Activated CD8-positive, alpha-beta T cell treated with anti-CD3 and anti-CD28 coated beads, Interleukin-2, amount 10 ng/mL, durations not matched to agents 7 days and 5 days (primary cell): ENCODE measurements at regions not wholly inside any gene's neighbourhood (a gene's known extent, or its start where the extent isn't known, plus 50 kb on each side); places are given as distances from the start of the nearest gene placed in this dataset.

ENCODE experiments used
- ATAC-seq: fragments of 150-1000 bp; cut with Tn5 transposase; one replicate; pipeline ENCODE4 v1.10.0; 2021; ENCODE audit warnings: moderate library complexity
- CTCF ChIA-PET: fragments of 350-600 bp; sonication (Branson Sonifier 250); formaldehyde crosslinking; loops from one replicate; lab custom pipeline; 2021; ENCODE audit warnings: antibody characterized with exemption; lab: Charles Lee
- POLR2A ChIA-PET: fragments of 350-600 bp; sonication (Branson Sonifier 250); formaldehyde crosslinking; loops from one replicate; lab custom pipeline; 2021; ENCODE audit warnings: antibody characterized with exemption; lab: Charles Lee
- DNase-seq: peaks from one replicate; pipeline ENCODE4 v3.0.0-alpha.2; 2020
- H3K27ac Mint-ChIP-seq: one replicate; pipeline ENCODE4 v1.8.0; 2021; ENCODE audit warnings: mild to moderate bottlenecking, mixed read lengths
- H3K27me3 Mint-ChIP-seq: one replicate; pipeline ENCODE4 v1.8.0; 2021; ENCODE audit warnings: low read depth, mixed read lengths
- H3K36me3 Mint-ChIP-seq: one replicate; pipeline ENCODE4 v1.8.0; 2021; ENCODE audit warnings: low read depth, mixed read lengths
- H3K4me1 Mint-ChIP-seq: one replicate; pipeline ENCODE4 v1.8.0; 2021; ENCODE audit warnings: low read depth, mixed read lengths
- H3K4me3 Mint-ChIP-seq: one replicate; pipeline ENCODE4 v1.8.0; 2021; ENCODE audit warnings: mild to moderate bottlenecking, mixed read lengths
- H3K9me3 Mint-ChIP-seq: one replicate; pipeline ENCODE4 v1.8.0; 2022; ENCODE audit warnings: mixed read lengths; ENCODE audit not compliant: insufficient read depth

GRCh38 chr4:83870328-83870950 lies 334.5 kb downstream of the GPAT3 start:
- Mint-ChIP-seq H3K36me3 (no peaks in the 10 kb centered on the region), H3K4me1 (no peaks in the 10 kb centered on the region), H3K27me3 (no peaks in the 10 kb centered on the region), H3K27ac (no peak overlapping the region), H3K9me3 (no peaks in the 10 kb centered on the region), H3K4me3 (no peak overlapping the region)
- CTCF ChIA-PET: no interaction called here
- POLR2A ChIA-PET: no interaction called here
- DNase-seq: no peak
- no peak for ATAC-seq

- DNase-seq (no peak), ATAC-seq (no peak)
- ChIA-PET CTCF (no interaction called here), POLR2A (no interaction called here)
- Mint-ChIP-seq H3K27ac (no peak overlapping the region), H3K4me3 (no peak overlapping the region), H3K4me1 (no peaks in the 10 kb centered on the region), H3K36me3 (no peaks in the 10 kb centered on the region), H3K9me3 (no peaks in the 10 kb centered on the region), H3K27me3 (no peaks in the 10 kb centered on the region)
These were observed 331.1 kb downstream of the GPAT3 start for GRCh38 chr4:83866834-83867621.

GRCh38 chr4:83865417-83866150 lies 329.7 kb downstream of the GPAT3 start:
- CTCF ChIA-PET: no interaction called here
- H3K9me3 Mint-ChIP-seq: no peaks in the 10 kb centered on the region
- no peak overlapping the region for H3K27ac Mint-ChIP-seq
- POLR2A ChIA-PET: no interaction called here
- no peaks in the 10 kb centered on the region for H3K36me3 Mint-ChIP-seq
- H3K4me1 Mint-ChIP-seq: no peaks in the 10 kb centered on the region
- DNase-seq: no peak
- H3K4me3 Mint-ChIP-seq: no peak overlapping the region
- H3K27me3 Mint-ChIP-seq: no peaks in the 10 kb centered on the region
- no peak for ATAC-seq

GRCh38 chr4:83864097-83864817 lies 328.3 kb downstream of the GPAT3 start:
- Mint-ChIP-seq H3K4me3 (no peak overlapping the region), H3K27me3 (no peaks in the 10 kb centered on the region), H3K27ac (no peak overlapping the region), H3K9me3 (no peaks in the 10 kb centered on the region), H3K4me1 (no peaks in the 10 kb centered on the region), H3K36me3 (no peaks in the 10 kb centered on the region)
- ATAC-seq (no peak), DNase-seq (no peak)
- POLR2A ChIA-PET: no interaction called here
- CTCF ChIA-PET: no interaction called here

- Mint-ChIP-seq H3K9me3 (no peaks in the 10 kb centered on the region), H3K27ac (no peak overlapping the region), H3K4me1 (no peaks in the 10 kb centered on the region), H3K27me3 (no peaks in the 10 kb centered on the region), H3K36me3 (no peaks in the 10 kb centered on the region), H3K4me3 (no peak overlapping the region)
- ChIA-PET POLR2A (no interaction called here), CTCF (no interaction called here)
- DNase-seq (no peak), ATAC-seq (no peak)
These were observed 326.6 kb downstream of the GPAT3 start for GRCh38 chr4:83862471-83862870.

GRCh38 chr4:83860200-83860599 lies 324.3 kb downstream of the GPAT3 start:
- Mint-ChIP-seq H3K27ac (no peak overlapping the region), H3K9me3 (no peaks in the 10 kb centered on the region), H3K4me1 (no peaks in the 10 kb centered on the region), H3K36me3 (no peaks in the 10 kb centered on the region), H3K4me3 (no peak overlapping the region), H3K27me3 (no peaks in the 10 kb centered on the region)
- ChIA-PET POLR2A (no interaction called here), CTCF (no interaction called here)
- DNase-seq (no peak), ATAC-seq (no peak)

- ATAC-seq (no peak), DNase-seq (no peak)
- Mint-ChIP-seq H3K4me3 (no peak overlapping the region), H3K9me3 (no peaks in the 10 kb centered on the region), H3K27me3 (no peaks in the 10 kb centered on the region), H3K4me1 (no peaks in the 10 kb centered on the region), H3K27ac (no peak overlapping the region), H3K36me3 (no peaks in the 10 kb centered on the region)
- ChIA-PET POLR2A (no interaction called here), CTCF (no interaction called here)
These were observed 322.2 kb downstream of the GPAT3 start for GRCh38 chr4:83858131-83858530.

- CTCF ChIA-PET: no interaction called here
- ATAC-seq (no peak), DNase-seq (no peak)
- H3K36me3 Mint-ChIP-seq: no peaks in the 10 kb centered on the region
- no peak overlapping the region for H3K27ac Mint-ChIP-seq
- H3K9me3 Mint-ChIP-seq: no peaks in the 10 kb centered on the region
- no peak overlapping the region for H3K4me3 Mint-ChIP-seq
- H3K27me3 Mint-ChIP-seq: no peaks in the 10 kb centered on the region
- H3K4me1 Mint-ChIP-seq: no peaks in the 10 kb centered on the region
- POLR2A ChIA-PET: no interaction called here
These were observed 319.1 kb downstream of the GPAT3 start for GRCh38 chr4:83855044-83855443.

GRCh38 chr4:83852085-83852451 lies 316.2 kb downstream of the GPAT3 start:
- ChIA-PET CTCF (no interaction called here), POLR2A (no interaction called here)
- Mint-ChIP-seq H3K4me3 (no peak overlapping the region), H3K27me3 (no peaks in the 10 kb centered on the region), H3K4me1 (no peaks in the 10 kb centered on the region), H3K27ac (no peak overlapping the region), H3K9me3 (no peaks in the 10 kb centered on the region), H3K36me3 (no peaks in the 10 kb centered on the region)
- no peak for DNase-seq
- no peak for ATAC-seq

GRCh38 chr4:83851261-83852084 lies 315.6 kb downstream of the GPAT3 start:
- H3K36me3 Mint-ChIP-seq: no peaks in the 10 kb centered on the region
- DNase-seq: no peak
- no peaks in the 10 kb centered on the region for H3K27me3 Mint-ChIP-seq
- ChIA-PET CTCF (no interaction called here), POLR2A (no interaction called here)
- H3K4me1 Mint-ChIP-seq: no peaks in the 10 kb centered on the region
- ATAC-seq: no peak
- no peak overlapping the region for H3K4me3 Mint-ChIP-seq
- H3K27ac Mint-ChIP-seq: no peak overlapping the region
- H3K9me3 Mint-ChIP-seq: no peaks in the 10 kb centered on the region

- POLR2A ChIA-PET: no interaction called here
These were observed 314.5 kb downstream of the GPAT3 start for GRCh38 chr4:83850435-83850834.

More at GRCh38 chr4:83850435-83850834, 314.5 kb downstream of the GPAT3 start:
- Mint-ChIP-seq H3K4me1 (no peaks in the 10 kb centered on the region), H3K27me3 (no peaks in the 10 kb centered on the region), H3K27ac (no peak overlapping the region), H3K9me3 (no peaks in the 10 kb centered on the region), H3K36me3 (no peaks in the 10 kb centered on the region), H3K4me3 (no peak overlapping the region)
- ATAC-seq (no peak), DNase-seq (no peak)
- CTCF ChIA-PET: no interaction called here
